GM21737 (cell line): ENCODE measurements at regions not wholly inside any gene's neighbourhood (a gene's known extent, or its start where the extent isn't known, plus 50 kb on each side); places are given as distances from the start of the nearest gene placed in this dataset.
"Not testable (repeated sequence)": the region's sequence is repeated elsewhere in the genome, so short reads cannot be mapped to it uniquely, and the experiment has no call there.

Experiments
- ATAC-seq: cut with Tn5 transposase; IDR thresholded peaks from one replicate; pipeline ENCODE4 v1.9.1; 2021; ENCODE audit warnings: mild to moderate bottlenecking, moderate library complexity; ENCODE audit not compliant: unreplicated experiment

- no peak for ATAC-seq
These were observed 508.3 kb upstream of the DAB2 start for GRCh38 chr5:39933061-39933460.

- no peak for ATAC-seq
These were observed 503.9 kb upstream of the DAB2 start for GRCh38 chr5:39928709-39929108.

GRCh38 chr5:39919876-39920275, 495.1 kb upstream of the DAB2 start:
- no peak for ATAC-seq

GRCh38 chr5:39912906-39913305, 488.1 kb upstream of the DAB2 start:
- ATAC-seq, result no peak

GRCh38 chr5:39907267-39907951, 482.6 kb upstream of the DAB2 start:
- ATAC-seq, result not testable (repeated sequence)

GRCh38 chr5:39906146-39906545, 481.4 kb upstream of the DAB2 start:
- no peak for ATAC-seq

- no peak for ATAC-seq
These were observed 480.6 kb upstream of the DAB2 start for GRCh38 chr5:39905356-39905755.

GRCh38 chr5:39902626-39903025, 477.8 kb upstream of the DAB2 start:
- ATAC-seq, result no peak

- no peak for ATAC-seq
These were observed 474.0 kb upstream of the DAB2 start for GRCh38 chr5:39898731-39899130.

- ATAC-seq, result no peak
These were observed 471.9 kb upstream of the DAB2 start for GRCh38 chr5:39896706-39897105.

- ATAC-seq, result no peak
These were observed 471.3 kb upstream of the DAB2 start for GRCh38 chr5:39896104-39896503.

GRCh38 chr5:39892708-39893107, 467.9 kb upstream of the DAB2 start:
- no peak for ATAC-seq

- no peak for ATAC-seq
These were observed 466.6 kb upstream of the DAB2 start for GRCh38 chr5:39891376-39891775.

GRCh38 chr5:39880985-39881384, 456.2 kb upstream of the DAB2 start:
- no peak for ATAC-seq

GRCh38 chr5:39877479-39877878, 452.7 kb upstream of the DAB2 start:
- ATAC-seq, result no peak

GRCh38 chr5:39876146-39876545, 451.4 kb upstream of the DAB2 start:
- no peak for ATAC-seq

GRCh38 chr5:39870137-39870536, 445.4 kb upstream of the DAB2 start:
- ATAC-seq, result no peak

- no peak for ATAC-seq
These were observed 444.6 kb upstream of the DAB2 start for GRCh38 chr5:39869396-39869795.

GRCh38 chr5:39867923-39868322, 443.1 kb upstream of the DAB2 start:
- ATAC-seq, result no peak

GRCh38 chr5:39863926-39864552, 439.3 kb upstream of the DAB2 start:
- ATAC-seq, result no peak

GRCh38 chr5:39857041-39857440, 432.3 kb upstream of the DAB2 start:
- ATAC-seq, result no peak

GRCh38 chr5:39854771-39855410, 430.1 kb upstream of the DAB2 start:
- no peak for ATAC-seq
